GM13977 (cell line): ENCODE measurements at regions not wholly inside any gene's neighbourhood (a gene's known extent, or its start where the extent isn't known, plus 50 kb on each side); places are given as distances from the start of the nearest gene placed in this dataset.
"Not testable (repeated sequence)": the region's sequence is repeated elsewhere in the genome, so short reads cannot be mapped to it uniquely, and the experiment has no call there.

Experiments used
- DNase-seq: peaks from one replicate; pipeline ENCODE4 v3.0.0; 2012; ENCODE audit warnings: low spot score
- in situ Hi-C: fragments of 300-500 bp; cut with MboI; formaldehyde crosslinking; loops from one replicate; pipeline ENCODE4 v1.12.0; 2022; ENCODE audit warnings: low sequenced_read_pairs, low pct_unique_long_range_greater_than_20kb, mixed read lengths, inconsistent platforms; ENCODE audit not compliant: unreplicated experiment
- TF ChIP-seq, protein P1 (sequence below): IDR thresholded peaks from 2 replicates; pipeline ENCODE4 v1.5.1; 2012; ENCODE audit warnings: mild to moderate bottlenecking, control low read depth; ENCODE audit not compliant: insufficient read depth; ENCODE audit errors: extremely low read depth, missing control alignments

DNA sequence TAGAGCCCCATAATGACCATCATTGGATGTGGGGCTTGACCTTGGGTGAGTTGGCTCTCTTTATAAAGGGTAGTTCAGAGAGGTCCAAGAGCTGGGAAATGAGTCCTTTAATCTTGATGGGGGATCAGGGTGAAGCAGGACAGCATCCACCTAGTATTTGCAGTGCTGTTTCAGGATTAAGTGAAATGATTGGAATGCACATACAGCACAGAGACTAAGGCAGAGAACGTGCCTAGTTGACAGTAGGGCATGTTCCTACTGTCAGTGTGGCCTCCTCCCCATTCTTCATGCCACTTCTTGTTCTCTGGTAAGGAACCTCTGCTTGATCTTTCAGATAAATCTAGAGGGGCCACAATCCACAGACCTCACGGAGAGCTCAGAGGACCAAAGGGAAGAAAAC lies 78.9 kb downstream of the TRIM43 start:
- no peak for DNase-seq
- in situ Hi-C loops, result no loop called here
- TF ChIP-seq, protein P1, sequence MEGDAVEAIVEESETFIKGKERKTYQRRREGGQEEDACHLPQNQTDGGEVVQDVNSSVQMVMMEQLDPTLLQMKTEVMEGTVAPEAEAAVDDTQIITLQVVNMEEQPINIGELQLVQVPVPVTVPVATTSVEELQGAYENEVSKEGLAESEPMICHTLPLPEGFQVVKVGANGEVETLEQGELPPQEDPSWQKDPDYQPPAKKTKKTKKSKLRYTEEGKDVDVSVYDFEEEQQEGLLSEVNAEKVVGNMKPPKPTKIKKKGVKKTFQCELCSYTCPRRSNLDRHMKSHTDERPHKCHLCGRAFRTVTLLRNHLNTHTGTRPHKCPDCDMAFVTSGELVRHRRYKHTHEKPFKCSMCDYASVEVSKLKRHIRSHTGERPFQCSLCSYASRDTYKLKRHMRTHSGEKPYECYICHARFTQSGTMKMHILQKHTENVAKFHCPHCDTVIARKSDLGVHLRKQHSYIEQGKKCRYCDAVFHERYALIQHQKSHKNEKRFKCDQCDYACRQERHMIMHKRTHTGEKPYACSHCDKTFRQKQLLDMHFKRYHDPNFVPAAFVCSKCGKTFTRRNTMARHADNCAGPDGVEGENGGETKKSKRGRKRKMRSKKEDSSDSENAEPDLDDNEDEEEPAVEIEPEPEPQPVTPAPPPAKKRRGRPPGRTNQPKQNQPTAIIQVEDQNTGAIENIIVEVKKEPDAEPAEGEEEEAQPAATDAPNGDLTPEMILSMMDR, result no peak

DNA sequence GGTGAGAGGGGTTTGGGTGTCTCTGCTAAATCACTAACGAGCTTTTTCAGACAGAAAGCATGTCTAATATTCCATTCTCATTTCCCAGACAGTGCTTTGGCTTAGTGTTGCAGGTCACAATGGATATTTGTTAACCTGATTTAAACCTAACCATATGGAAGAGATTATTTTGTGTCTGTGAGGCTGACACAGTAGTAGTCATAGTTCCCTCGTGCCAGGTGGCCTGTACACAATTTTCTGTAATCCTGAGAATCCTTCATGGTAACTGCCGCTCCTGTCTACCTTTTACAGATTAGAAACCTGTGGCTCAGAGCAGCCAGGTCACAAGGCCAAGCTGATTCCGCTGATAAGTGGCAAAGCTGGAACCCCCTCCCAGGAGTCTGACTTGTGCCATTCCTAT lies 79.4 kb downstream of the TRIM43 start:
- in situ Hi-C loops, DNase-seq: not testable (repeated sequence)

DNA sequence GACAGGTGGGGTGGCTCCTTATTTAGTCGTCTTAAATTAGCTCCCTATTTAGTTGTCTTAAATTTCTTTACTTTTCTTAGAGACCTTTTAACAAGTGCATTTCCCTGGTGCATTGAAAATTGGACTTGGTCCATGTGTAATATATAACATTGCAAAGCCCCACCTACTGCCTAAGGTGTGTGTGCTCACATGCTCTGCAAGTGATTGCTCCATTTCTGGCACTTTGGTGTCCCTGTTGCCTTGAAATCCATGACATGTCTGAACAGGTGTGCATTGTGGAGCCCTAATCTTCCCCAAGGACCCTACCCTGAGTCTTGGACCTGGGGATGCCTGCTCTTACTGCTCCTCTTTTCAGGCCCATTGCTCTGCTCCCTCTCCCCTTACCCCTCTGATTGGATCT lies 80.2 kb downstream of the TRIM43 start:
- in situ Hi-C loops, result not testable (repeated sequence)

DNA sequence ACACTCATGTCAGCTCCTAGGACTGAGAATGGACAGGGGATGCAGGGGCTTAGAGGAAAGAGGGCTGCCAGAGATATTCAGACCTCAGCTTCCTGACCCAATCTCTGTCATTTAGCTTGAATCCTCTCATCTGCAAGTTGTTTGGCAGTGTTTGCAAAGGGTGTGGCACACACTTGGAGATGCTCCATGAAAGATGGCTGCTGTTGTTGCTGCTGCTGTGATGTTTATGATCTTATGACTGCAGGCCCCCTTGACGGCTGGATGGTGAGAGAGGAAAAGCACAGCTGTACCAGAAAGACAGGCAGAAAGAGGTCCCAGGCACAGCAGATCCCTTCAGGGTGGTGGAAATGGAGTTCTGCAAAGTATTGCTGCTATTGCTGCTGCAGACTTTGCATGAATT lies 80.7 kb downstream of the TRIM43 start:
- DNase-seq, in situ Hi-C loops: not testable (repeated sequence)

More for the DNA sequence above, 80.2 kb downstream of the TRIM43 start:
- DNase-seq, result not testable (repeated sequence)

DNA sequence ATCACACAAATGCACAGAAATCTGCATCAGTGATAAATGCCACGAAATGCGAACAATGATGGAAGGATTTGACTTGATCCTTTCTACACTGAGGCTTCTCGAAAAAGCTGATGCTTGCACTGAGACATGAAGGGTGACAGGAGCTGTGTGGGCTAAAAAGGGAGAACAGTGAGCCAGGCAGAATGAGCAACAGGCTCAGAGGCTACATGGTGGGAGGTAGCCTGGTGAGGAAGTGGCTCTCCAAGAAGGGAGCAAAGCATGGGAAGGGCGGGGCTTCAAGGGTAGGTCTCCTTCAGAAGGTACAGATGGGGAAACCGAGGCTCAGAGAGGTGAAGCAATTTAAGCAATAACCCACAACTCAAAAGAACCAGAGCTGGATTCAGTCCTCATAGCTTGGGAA lies 82.4 kb downstream of the TRIM43 start:
- TF ChIP-seq, protein P1, result no peak
- in situ Hi-C loops, result no loop called here
- DNase-seq, result no peak

DNA sequence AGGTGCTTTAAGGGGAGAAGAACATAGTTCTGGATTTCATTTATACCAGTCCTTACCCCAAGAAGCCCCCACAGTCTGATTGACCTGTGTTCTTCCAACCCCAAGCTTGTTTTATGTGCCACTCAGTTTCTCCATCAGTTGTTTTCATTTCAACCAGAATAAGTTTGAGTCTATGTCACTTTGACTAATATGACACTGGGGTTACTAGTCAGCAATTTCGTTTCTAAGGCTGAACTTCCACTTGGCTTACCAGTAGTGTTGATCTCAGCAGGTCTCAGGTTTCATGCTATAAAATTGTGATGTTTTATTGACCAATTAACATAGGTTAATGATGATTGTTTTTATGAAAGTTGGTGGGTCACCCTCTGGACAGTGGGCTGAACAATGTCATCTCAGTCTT lies 84.8 kb downstream of the TRIM43 start:
- in situ Hi-C loops, result not testable (repeated sequence)

DNA sequence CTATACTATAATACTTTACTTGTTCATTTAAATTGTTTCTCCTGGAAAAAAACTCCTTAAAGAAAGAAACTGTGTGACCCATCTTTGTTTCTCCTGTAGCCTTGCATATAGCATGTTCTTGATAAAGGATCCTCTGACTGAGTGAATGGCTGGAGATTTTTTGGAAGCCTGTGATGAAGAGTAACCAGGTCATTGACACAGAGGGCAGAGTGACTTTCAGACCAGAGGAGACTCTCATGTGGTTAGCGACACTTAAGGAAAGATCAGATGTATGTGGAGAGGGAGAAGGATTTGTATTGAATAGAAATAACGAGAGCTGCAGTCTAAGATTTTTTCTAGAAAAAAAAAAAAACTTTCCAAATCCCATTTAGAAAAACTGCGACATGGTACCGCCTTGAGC lies 85.5 kb downstream of the TRIM43 start:
- in situ Hi-C loops, result no loop called here
- TF ChIP-seq, protein P1, result no peak
- no peak for DNase-seq

More for the DNA sequence above, 84.8 kb downstream of the TRIM43 start:
- DNase-seq, result not testable (repeated sequence)

DNA sequence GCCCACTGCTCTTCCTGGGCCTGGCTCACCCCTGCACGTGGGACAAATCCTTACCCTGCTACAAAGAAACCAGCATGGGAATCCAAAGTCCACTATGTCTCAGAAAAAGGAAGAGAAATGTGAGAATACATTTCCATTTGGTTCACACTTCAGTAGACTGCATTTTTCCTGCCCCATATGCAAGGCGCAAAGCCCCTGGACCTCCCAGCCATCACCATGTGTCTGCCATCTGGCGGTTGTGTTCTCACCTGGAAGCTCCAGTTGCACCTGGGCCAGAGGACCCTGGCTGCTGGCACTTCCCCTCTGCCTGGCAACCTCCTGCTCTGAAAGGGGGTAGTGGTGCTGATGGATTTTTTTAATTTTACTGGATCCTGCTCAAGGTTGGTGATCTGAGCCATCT lies 86.0 kb downstream of the TRIM43 start:
- in situ Hi-C loops, DNase-seq: not testable (repeated sequence)

DNA sequence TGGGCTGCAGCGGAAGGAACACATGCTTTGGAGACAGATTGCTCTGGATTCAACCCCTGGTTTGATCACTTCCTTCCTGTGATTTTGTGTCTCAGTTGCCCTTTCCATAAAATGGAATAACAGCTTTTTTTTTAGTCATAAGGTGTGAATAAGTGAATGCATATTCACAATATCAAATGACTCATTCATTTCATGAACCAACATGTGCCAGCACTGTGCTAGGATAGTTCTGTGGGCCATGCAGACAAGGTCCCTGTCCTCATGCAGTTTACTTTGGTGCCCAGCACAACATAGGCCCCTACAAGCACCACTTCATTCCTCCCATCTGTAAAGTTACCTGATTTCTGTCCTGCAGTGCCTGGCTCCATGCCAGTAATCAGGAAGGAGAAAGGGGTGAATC lies 89.4 kb downstream of the TRIM43 start:
- DNase-seq, in situ Hi-C loops: not testable (repeated sequence)

DNA sequence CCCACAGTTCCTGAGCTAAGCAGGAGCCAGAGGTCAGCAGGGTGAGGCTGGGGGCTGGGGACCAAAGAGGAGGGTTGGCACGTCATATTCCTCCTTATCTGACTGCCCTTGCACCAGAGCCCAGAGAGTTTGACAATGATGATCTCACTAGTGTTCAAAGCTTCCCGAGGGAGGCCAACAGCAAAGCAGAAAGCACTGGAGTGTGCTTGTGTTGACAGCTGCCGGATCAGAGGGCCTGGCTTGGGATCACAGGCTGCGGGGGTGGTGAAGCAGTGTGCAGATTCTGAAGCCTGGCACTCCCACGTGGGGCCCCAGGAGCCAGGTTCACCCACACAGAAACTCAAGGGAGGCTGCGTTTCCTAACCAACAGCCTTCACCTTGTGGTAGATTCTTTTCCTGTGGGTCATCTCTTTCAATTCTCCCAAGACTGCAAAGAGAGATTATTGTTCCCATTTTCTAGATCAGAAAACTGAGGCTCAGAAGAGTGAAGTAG lies 89.8 kb downstream of the TRIM43 start:
- DNase-seq, in situ Hi-C loops: not testable (repeated sequence)

DNA sequence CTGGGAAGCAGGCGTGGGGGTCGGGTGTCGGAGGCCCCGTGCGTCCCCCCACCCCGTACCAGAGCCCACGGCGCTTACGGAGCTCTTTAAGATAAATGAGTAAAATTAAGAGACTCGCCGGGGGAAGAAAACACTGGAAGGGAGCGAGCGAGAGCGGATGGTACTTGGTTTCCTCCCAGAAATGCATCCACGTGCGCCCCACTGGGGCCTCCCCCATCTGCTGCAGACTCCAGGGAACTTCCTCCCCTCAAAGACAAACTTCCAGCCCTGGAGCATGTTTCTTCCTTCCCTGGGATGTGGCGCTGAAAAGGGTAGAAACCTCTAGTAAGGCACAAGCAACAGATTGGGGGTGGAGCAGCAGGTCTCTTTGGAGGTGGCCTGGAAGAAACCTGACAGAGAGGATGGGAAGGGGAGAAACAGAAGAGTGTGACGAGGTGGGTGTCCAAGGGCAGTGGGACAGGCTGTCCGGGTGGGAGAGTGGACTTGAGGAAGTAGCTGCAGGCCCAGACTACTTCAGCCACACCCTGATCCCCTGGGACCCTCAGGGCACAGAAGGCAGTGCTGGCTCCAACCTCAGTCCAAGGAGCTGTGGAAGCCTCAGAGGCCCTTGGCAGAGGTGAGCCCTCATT lies 91.2 kb downstream of the TRIM43 start:
- in situ Hi-C loops, DNase-seq: not testable (repeated sequence)
